Stomach (tissue), 8 donors: ENCODE measurements at regions not wholly inside any gene's neighbourhood (a gene's known extent, or its start where the extent isn't known, plus 50 kb on each side); places are given as distances from the start of the nearest gene placed in this dataset.

Experiments
- DNase-seq, 2 donors: peaks; one replicate each; pipeline versions ENCODE4 v3.0.0 to v3.0.0-alpha.2; 2013 to 2019
- H3K27ac ChIP-seq, 5 donors: fragments of 200-600 bp in 4 of 5; sonication (generic) in 4 of 5; one replicate each; pipeline ENCODE4 v1.5.1; 2013 to 2019; ENCODE audit warnings: mild to moderate bottlenecking in 1 of 5, moderate library complexity in 1 of 5
- H3K27me3 ChIP-seq, 3 donors: fragments of 200-600 bp; sonication (generic); one replicate each; pipeline ENCODE4 v1.5.1; 2017 to 2019; ENCODE audit warnings: mixed run types in 1 of 3
- H3K36me3 ChIP-seq, 4 donors: fragments of 200-600 bp; sonication (generic); 1 replicate in 3 of 4; 2 replicates in 1 of 4; pipeline ENCODE4 v1.5.1; 2016 to 2019
- H3K4me1 ChIP-seq, 4 donors: fragments of 200-600 bp; sonication (generic); one replicate each; pipeline ENCODE4 v1.5.1; 2016 to 2019
- H3K4me3 ChIP-seq, 4 donors: fragments of 200-600 bp; sonication (generic) in 3 of 4; one replicate each; pipeline ENCODE4 v1.5.1; 2016 to 2019; ENCODE audit warnings: mild to moderate bottlenecking in 1 of 4
- H3K9me3 ChIP-seq, 4 donors: fragments of 200-600 bp; sonication (generic); one replicate each; pipeline ENCODE4 v1.5.1; 2016 to 2019
- EP300 ChIP-seq: sonication (generic); formaldehyde crosslinking; IDR thresholded peaks from one replicate; pipeline ENCODE4 v1.6.1; 2017; ENCODE audit warnings: antibody characterized with exemption
- POLR2A ChIP-seq, 4 donors: fragments of 450-650 bp; IDR thresholded peaks; one replicate each; pipeline ENCODE4 v1.6.1; 2016; ENCODE audit warnings: antibody characterized with exemption in 4 of 4, control low read depth in 2 of 4, mild to moderate bottlenecking in 1 of 4, moderate library complexity in 1 of 4
- POLR2AphosphoS5 ChIP-seq, 3 donors: sonication (generic); formaldehyde crosslinking; IDR thresholded peaks; one replicate each; pipeline ENCODE4 v1.6.1; 2016; ENCODE audit warnings: antibody characterized with exemption in 3 of 3
- WGBS, 5 donors: extraction: QIAGEN DNeasy Blood & Tissue Kit in 3 of 5; methylation state at CpG; one replicate each; pipeline versions ENCODE4 v1.1.5 to v1.1.7; 2013 to 2018; 5-methylcytosine and 5-hydroxymethylcytosine counted together
- intact Hi-C: fragments of 100-400 bp; cut with DNase I; formaldehyde crosslinking; loops from one replicate; pipeline ENCODE4 v1.15.1; 2023; ENCODE audit warnings: low total_unique reads
- TF ChIP-seq, protein P1 (sequence below), 7 experiments: fragments of 450-650 bp in 4 of 7; fragments of 200-600 bp in 3 of 7; sonication (generic) in 3 of 7; IDR thresholded peaks; one replicate each; pipeline ENCODE4 v1.5.1; 2016 to 2019; ENCODE audit warnings: antibody characterized with exemption in 7 of 7, control low read depth in 2 of 7, mild to moderate bottlenecking in 1 of 7
- donor health status: healthy with polysubstance abuse.
- donor health status: Bipolar disorder and iron deficiency.
- donor health status: healthy.

DNA sequence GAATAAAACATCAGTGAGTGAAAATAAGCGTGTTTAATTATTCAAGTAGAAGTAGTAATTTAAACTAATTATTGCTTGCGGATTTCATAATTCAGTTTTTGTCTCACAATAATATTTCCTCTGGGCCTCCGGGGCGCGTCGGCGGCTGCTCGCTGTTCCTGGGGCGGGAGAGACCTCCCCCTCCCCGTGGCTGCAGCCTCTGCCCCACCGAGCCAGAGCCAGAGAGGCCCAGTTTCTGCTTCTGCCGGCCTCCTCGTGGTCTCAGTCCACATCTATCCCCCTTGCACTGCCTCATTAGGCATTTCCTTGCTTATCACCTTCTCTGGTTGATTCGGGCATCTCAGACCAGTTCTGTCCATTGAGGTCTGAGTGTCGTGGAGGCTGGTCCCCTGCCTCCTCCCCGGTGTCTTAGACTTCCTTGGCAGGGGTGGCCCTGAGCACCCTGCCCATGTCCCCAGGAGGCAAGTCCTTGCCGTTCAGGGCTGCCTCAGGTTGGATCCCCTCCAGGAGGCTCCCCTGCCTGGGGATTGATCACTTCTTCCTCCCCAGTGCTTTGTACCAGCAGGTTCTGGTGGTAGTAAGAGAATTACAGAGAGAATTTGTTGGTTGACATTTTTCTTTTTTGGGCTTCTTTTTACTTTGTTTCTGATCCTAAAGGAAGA is 78.0 kb downstream of the SLC25A47 start:
- intact Hi-C loops: no loop called here
- Histone ChIP-seq H3K4me3 (no peak overlapping the region), H3K36me3 (no peaks in the 10 kb centered on the region), H3K27me3 (no peaks in the 10 kb centered on the region), H3K27ac (no peak overlapping the region), H3K4me1 (peaks cover 7 to 43% (median 10%) of the 10 kb centered on the region in 4 donors), H3K9me3 (no peaks in the 10 kb centered on the region)
- 87 to 95% (median 89%) methylated on average over 17 of the region's 17 CpGs for WGBS, 5 donors
- no peak for DNase-seq
- no peak for TF ChIP-seq EP300
- no peak for TF ChIP-seq POLR2AphosphoS5 (IDR thresholded peaks at IDR 0.05)
- TF ChIP-seq, protein P1, sequence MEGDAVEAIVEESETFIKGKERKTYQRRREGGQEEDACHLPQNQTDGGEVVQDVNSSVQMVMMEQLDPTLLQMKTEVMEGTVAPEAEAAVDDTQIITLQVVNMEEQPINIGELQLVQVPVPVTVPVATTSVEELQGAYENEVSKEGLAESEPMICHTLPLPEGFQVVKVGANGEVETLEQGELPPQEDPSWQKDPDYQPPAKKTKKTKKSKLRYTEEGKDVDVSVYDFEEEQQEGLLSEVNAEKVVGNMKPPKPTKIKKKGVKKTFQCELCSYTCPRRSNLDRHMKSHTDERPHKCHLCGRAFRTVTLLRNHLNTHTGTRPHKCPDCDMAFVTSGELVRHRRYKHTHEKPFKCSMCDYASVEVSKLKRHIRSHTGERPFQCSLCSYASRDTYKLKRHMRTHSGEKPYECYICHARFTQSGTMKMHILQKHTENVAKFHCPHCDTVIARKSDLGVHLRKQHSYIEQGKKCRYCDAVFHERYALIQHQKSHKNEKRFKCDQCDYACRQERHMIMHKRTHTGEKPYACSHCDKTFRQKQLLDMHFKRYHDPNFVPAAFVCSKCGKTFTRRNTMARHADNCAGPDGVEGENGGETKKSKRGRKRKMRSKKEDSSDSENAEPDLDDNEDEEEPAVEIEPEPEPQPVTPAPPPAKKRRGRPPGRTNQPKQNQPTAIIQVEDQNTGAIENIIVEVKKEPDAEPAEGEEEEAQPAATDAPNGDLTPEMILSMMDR (IDR thresholded peaks at IDR 0.05): no peak
- TF ChIP-seq POLR2A (IDR thresholded peaks at IDR 0.05): no peak

DNA sequence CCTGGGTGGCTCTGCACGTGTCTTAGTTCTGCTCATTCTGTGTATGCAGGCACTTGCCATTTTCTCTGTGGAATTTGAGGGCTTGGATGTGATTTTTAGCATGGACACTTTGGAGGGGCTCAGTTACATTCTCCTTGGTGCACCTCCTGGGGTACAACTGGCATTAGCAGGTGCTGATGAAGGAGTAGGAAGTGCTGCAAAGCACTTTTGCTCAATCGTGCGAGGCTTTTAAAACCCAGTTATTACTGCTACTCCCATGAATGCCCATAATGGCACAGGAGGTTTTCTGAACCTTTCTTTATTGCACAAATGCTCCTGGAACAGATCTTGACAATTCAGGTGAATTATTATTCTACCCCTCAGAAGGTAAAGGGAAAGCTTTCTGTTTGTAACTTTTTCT is 78.7 kb downstream of the SLC25A47 start:
- H3K4me3 ChIP-seq: no peak overlapping the region
- no peak for DNase-seq
- no peaks in the 10 kb centered on the region for H3K27me3 ChIP-seq
- H3K27ac ChIP-seq: no peak overlapping the region
- H3K9me3 ChIP-seq: no peaks in the 10 kb centered on the region
- no peaks in the 10 kb centered on the region for H3K36me3 ChIP-seq
- peaks cover 13 to 49% (median 17%) of the 10 kb centered on the region in 4 donors for H3K4me1 ChIP-seq
- WGBS, 5 donors: 83 to 95% (median 87%) methylated on average over 3 of the region's 3 CpGs
- intact Hi-C loops: no loop called here
- TF ChIP-seq POLR2A (IDR thresholded peaks at IDR 0.05): no peak
- TF ChIP-seq EP300: no peak
- TF ChIP-seq, protein P1 (IDR thresholded peaks at IDR 0.05): no peak
- TF ChIP-seq POLR2AphosphoS5 (IDR thresholded peaks at IDR 0.05): no peak

DNA sequence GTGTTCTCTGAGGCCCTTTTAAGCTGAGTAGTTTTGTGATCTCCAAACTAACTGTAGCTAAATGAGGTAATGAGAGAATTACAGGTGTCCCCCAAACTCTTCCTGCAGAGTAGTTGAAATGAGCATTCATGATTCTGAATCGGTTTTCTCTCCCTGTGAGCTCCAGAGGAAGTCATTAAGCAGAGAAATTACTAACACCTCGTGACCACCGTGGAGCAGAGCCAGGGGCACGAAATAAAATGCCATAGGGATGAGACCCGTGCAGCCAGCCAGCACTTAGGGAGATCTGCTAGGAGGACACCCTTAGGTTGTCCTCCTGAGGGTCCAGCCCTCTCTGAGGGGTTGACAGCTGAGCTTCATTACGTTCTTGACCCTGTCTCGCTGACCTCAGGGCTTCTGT is 79.5 kb downstream of the SLC25A47 start:
- Histone ChIP-seq H3K27ac (no peak overlapping the region), H3K4me1 (peaks cover 14 to 54% (median 19%) of the 10 kb centered on the region in 4 donors), H3K36me3 (no peaks in the 10 kb centered on the region), H3K9me3 (no peaks in the 10 kb centered on the region), H3K27me3 (no peaks in the 10 kb centered on the region), H3K4me3 (no peak overlapping the region)
- DNase-seq: no peak
- 65 to 80% (median 71%) methylated on average over 7 of the region's 7 CpGs for WGBS, 5 donors
- intact Hi-C loops: no loop called here
- no peak for TF ChIP-seq POLR2A (IDR thresholded peaks at IDR 0.05)
- TF ChIP-seq, protein P1 (IDR thresholded peaks at IDR 0.05): no peak
- TF ChIP-seq EP300: no peak
- no peak for TF ChIP-seq POLR2AphosphoS5 (IDR thresholded peaks at IDR 0.05)

DNA sequence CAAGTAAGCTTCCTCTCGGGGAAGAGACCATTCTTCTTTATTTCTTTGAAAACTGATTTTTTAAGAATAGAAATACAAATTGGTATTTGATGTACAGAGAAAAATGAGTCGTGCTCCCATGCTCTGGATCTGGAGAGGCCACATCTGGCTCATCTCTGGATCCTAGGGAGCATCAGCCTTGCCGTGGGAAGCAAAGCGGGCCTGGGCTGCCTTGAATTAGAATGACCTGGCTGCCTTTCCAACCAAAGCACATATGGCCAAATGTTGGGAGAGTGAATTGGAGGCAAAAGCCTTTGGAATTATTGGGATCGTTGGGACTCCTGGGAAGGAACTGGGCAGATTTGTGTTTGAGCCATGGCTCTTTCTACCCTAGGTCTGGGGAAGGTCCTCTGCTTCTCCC is 80.0 kb downstream of the SLC25A47 start:
- H3K4me1 ChIP-seq: peaks cover 14 to 54% (median 19%) of the 10 kb centered on the region in 4 donors
- H3K27ac ChIP-seq: no peak overlapping the region
- no peaks in the 10 kb centered on the region for H3K27me3 ChIP-seq
- TF ChIP-seq POLR2AphosphoS5 (IDR thresholded peaks at IDR 0.05) (no peak), EP300 (no peak), POLR2A (IDR thresholded peaks at IDR 0.05) (no peak)
- TF ChIP-seq, protein P1 (IDR thresholded peaks at IDR 0.05): no peak
- WGBS, 5 donors: 90 to 95% (median 92%) methylated on average over 5 of the region's 5 CpGs
- no peaks in the 10 kb centered on the region for H3K9me3 ChIP-seq
- intact Hi-C loops: no loop called here
- H3K36me3 ChIP-seq: no peaks in the 10 kb centered on the region
- no peak for DNase-seq
- H3K4me3 ChIP-seq: no peak overlapping the region
